Glutamatergic neuron (in vitro differentiated cells): ENCODE measurements at regions not wholly inside any gene's neighbourhood (a gene's known extent, or its start where the extent isn't known, plus 50 kb on each side); places are given as distances from the start of the nearest gene placed in this dataset.

ENCODE experiments used
- DNase-seq: peaks from one replicate; pipeline ENCODE4 v3.0.0; 2022
- H3K27ac Mint-ChIP-seq: one replicate; pipeline ENCODE4 v1.8.0; 2020; ENCODE audit warnings: mild to moderate bottlenecking, mixed read lengths, inconsistent platforms; ENCODE audit not compliant: unreplicated experiment
- H3K27me3 Mint-ChIP-seq: one replicate; pipeline ENCODE4 v1.8.0; 2020; ENCODE audit warnings: mild to moderate bottlenecking, moderate library complexity, mixed read lengths, inconsistent platforms; ENCODE audit not compliant: unreplicated experiment
- H3K36me3 Mint-ChIP-seq: one replicate; pipeline ENCODE4 v1.8.0; 2020; ENCODE audit warnings: mild to moderate bottlenecking, mixed read lengths, inconsistent platforms; ENCODE audit not compliant: unreplicated experiment
- H3K4me1 Mint-ChIP-seq: one replicate; pipeline ENCODE4 v1.8.0; 2020; ENCODE audit warnings: mild to moderate bottlenecking, low read depth, mixed read lengths, inconsistent platforms; ENCODE audit not compliant: unreplicated experiment
- H3K4me3 Mint-ChIP-seq: one replicate; pipeline ENCODE4 v1.8.0; 2020; ENCODE audit warnings: mild to moderate bottlenecking, mixed read lengths, inconsistent platforms; ENCODE audit not compliant: unreplicated experiment
- H3K9me3 Mint-ChIP-seq: one replicate; pipeline ENCODE4 v1.8.0; 2020; ENCODE audit warnings: mild to moderate bottlenecking, moderate library complexity, mixed read lengths, inconsistent platforms; ENCODE audit not compliant: unreplicated experiment
- CTCF ChIP-seq: fragments of 200-600 bp; sonication (generic); IDR thresholded peaks from one replicate; pipeline ENCODE4 v1.5.0; 2021; ENCODE audit not compliant: partially characterized antibody, unreplicated experiment

GRCh38 chr1:177812144-177812543 lies 157.7 kb downstream of the SEC16B start:
- Mint-ChIP-seq H3K9me3 (peaks cover 5% of the 10 kb centered on the region), H3K4me1 (peaks cover 2% of the 10 kb centered on the region), H3K27ac (no peak overlapping the region), H3K36me3 (peaks cover 12% of the 10 kb centered on the region), H3K27me3 (no peaks in the 10 kb centered on the region), H3K4me3 (no peak overlapping the region)
- no peak for TF ChIP-seq CTCF
- no peak for DNase-seq

GRCh38 chr1:177811429-177811828 lies 158.4 kb downstream of the SEC16B start:
- no peak for DNase-seq
- Mint-ChIP-seq H3K9me3 (peaks cover 5% of the 10 kb centered on the region), H3K4me1 (peaks cover 2% of the 10 kb centered on the region), H3K4me3 (no peak overlapping the region), H3K36me3 (peaks cover 12% of the 10 kb centered on the region), H3K27me3 (no peaks in the 10 kb centered on the region), H3K27ac (no peak overlapping the region)
- no peak for TF ChIP-seq CTCF

GRCh38 chr1:177809819-177810218 lies 160.0 kb downstream of the SEC16B start:
- no peaks in the 10 kb centered on the region for H3K27me3 Mint-ChIP-seq
- TF ChIP-seq CTCF: no peak
- no peak overlapping the region for H3K4me3 Mint-ChIP-seq
- H3K4me1 Mint-ChIP-seq: peaks cover 2% of the 10 kb centered on the region
- H3K36me3 Mint-ChIP-seq: peaks cover 4% of the 10 kb centered on the region
- H3K9me3 Mint-ChIP-seq: peaks cover 2% of the 10 kb centered on the region
- DNase-seq: no peak
- H3K27ac Mint-ChIP-seq: no peak overlapping the region

GRCh38 chr1:177802304-177802703 lies 167.6 kb downstream of the SEC16B start:
- Mint-ChIP-seq H3K36me3 (peaks cover 6% of the 10 kb centered on the region), H3K27ac (no peak overlapping the region), H3K27me3 (peaks cover 2% of the 10 kb centered on the region), H3K4me1 (peaks cover 2% of the 10 kb centered on the region), H3K9me3 (peaks cover 4% of the 10 kb centered on the region), H3K4me3 (no peak overlapping the region)
- DNase-seq: no peak
- no peak for TF ChIP-seq CTCF

- no peak overlapping the region for H3K27ac Mint-ChIP-seq
- no peak for TF ChIP-seq CTCF
- peaks cover 6% of the 10 kb centered on the region for H3K36me3 Mint-ChIP-seq
- peaks cover 2% of the 10 kb centered on the region for H3K4me1 Mint-ChIP-seq
- no peak overlapping the region for H3K4me3 Mint-ChIP-seq
- peaks cover 2% of the 10 kb centered on the region for H3K27me3 Mint-ChIP-seq
- H3K9me3 Mint-ChIP-seq: peaks cover 4% of the 10 kb centered on the region
- no peak for DNase-seq
Measured at GRCh38 chr1:177801790-177802189, 168.1 kb downstream of the SEC16B start.
